Cerebellar cortex (tissue), 1 donor: ENCODE measurements at regions not wholly inside any gene's neighbourhood (a gene's known extent, or its start where the extent isn't known, plus 50 kb on each side); places are given as distances from the start of the nearest gene placed in this dataset.
"Not testable (repeated sequence)": the region's sequence is repeated elsewhere in the genome, so short reads cannot be mapped to it uniquely, and the experiment has no call there.

Experiments used
- DNase-seq: peaks from one replicate; pipeline ENCODE4 v3.0.0-alpha.2; 2015; ENCODE audit warnings: low spot score

DNA sequence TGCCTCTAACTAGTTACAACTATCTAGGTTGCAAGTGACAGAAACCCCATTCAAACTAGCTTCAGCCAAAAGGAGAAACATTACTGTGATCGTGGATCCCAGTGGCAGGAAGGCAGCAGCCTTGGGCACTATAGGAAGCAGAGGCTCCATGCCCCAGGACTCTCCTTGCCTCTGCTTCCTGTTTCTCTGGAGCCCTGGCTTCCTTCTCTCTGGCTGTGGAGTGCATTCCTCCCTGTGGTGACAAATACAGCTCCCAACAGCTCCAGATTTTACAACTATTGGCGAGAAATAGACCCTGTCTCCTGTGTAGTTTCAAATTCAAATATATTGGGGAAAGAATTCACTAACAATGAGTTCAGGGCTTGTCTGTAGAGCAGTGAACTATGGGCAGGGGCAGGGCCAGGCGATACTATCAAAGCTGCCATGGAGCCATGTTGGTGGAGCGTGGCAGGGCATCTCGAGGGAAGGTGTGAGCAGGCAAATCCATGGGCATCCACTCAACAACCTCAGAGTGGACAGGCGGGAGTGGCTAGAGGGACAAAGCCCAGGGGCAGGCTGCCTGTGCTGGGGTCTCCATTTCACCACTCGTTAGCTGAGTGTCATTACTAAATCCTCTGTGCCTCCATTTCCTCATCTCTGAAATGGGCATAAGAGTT is 189.5 kb downstream of the ERCC6L2 start:
- no peak for DNase-seq

DNA sequence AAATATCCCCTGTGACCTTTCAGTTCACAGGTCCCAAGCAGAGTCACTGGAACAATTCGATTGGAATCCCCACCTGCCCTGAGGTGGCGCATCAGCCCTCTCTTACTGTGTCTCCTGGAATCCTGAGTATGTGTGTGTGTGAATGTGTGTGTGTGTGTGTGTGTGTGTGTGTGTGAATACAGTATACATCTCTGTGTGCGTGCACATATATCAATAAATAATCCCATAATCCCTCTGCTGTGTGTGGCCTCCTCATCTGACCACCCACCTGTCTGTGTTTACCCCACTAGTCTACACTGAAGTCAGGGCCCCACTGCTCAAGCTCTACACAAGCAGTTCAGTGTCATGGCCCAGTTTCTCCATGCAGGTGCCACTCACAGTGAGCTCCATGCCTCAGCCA is 187.4 kb downstream of the ERCC6L2 start:
- no peak for DNase-seq

DNA sequence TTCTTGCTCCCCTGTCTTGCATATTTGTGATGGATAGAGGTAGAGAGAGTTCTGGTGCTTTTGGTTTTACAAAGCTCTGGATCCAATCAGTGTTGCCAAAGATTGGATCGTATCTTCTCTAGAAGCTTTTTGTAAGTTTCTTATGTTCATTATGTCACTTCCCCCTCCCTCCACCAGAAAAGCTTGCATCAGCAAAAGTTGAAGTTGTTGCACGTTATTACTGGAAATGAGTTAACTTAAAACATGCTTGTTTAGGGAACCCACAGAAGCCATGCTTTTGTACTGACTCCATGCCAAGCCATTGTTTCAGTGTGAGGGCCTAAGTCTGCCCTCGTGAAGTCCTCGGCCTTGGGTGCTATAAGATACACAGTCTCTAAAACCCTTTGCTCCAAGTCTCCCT is 186.5 kb downstream of the ERCC6L2 start:
- DNase-seq: no peak

GRCh38 chr9:96061293-96061987 is 185.9 kb downstream of the ERCC6L2 start:
- peak; percentile 69 for DNase-seq

DNA sequence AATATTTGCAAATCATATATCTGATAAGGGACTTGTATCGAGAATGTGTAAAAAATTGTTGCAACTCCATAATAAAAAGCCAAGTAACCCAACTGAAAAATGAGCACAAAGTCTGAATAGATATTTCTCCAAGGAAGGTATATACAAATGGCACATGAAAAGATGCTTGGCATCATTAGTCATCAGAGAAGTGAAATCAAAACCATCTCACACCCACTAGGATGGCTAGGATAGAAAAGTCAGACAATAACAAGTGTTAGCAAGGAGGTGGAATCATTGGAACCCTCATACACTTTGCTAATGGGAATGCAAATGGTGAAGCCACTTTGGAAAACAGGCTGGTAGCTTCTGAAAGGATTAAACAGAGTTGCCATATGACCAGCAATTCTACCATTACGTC is 182.7 kb downstream of the ERCC6L2 start:
- DNase-seq: no peak

DNA sequence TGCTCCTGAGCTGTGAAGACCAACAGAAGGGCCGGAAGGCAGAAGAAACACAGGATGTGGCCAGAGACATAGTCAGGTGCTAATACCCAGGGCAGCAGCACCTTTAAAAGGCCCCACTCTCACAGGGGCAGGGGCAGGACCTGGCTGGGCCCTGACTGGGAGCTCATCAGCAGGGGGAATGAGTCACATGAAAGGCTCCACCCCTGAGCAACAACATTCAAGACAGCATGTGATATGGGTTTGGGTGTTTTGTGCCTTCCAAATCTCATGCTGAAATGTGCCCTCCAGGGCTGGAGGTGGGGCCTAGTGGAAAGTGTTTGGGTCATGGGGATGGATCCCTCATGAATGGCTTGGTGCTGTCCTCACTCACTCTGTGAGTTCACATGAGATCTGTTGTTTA is 181.7 kb downstream of the ERCC6L2 start:
- no peak for DNase-seq

- DNase-seq: no peak
Measured at GRCh38 chr9:96056226-96056625, 180.7 kb downstream of the ERCC6L2 start.

GRCh38 chr9:96054248-96054647 is 178.8 kb downstream of the ERCC6L2 start:
- DNase-seq: not testable (repeated sequence)

- DNase-seq: peak; percentile 80
Measured at GRCh38 chr9:96052686-96053085, 177.2 kb downstream of the ERCC6L2 start.

- no peak for DNase-seq
Measured at GRCh38 chr9:96051423-96051822, 175.9 kb downstream of the ERCC6L2 start.

- no peak for DNase-seq
Measured at GRCh38 chr9:96050861-96051155, 175.3 kb downstream of the ERCC6L2 start.

DNA sequence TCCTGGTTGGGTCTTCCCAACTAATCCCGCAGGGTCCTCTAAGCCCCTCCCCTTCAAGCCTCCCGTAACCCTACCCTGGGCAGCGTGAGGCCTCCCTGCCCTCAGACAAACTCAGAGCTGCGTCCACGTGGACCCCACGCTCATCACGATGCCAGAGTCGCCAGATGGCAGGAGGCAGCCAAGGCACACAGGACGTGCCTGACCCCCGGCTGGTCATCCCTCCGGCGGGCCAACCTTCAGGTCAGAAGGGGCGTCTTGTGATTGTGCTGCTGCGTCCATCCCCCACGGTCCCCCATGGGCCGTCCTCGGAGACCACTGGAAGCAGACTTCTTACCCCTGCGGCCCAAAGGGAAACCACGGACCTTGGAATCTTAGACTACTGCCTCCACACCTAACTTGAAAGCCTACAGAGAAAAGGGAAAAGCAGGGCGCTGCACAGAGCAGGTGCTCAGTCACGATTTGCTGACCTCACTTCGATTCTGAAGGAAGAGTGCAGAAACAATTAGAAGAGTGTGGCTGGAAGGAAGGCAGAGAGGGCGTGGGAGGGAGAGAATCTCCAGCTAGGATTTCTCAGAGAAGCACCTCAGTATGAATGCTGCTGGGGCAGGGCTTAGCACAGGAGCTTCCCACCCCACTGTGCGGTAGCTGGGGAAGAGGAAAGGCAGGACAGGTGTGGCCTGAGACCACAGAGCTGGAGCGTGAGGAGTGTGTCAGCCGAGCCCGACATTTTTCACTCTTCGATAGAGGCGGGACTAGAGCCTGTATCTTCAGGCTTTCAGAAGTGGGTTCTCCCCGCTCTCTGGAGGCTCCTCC is 174.8 kb downstream of the ERCC6L2 start:
- no peak for DNase-seq

DNA sequence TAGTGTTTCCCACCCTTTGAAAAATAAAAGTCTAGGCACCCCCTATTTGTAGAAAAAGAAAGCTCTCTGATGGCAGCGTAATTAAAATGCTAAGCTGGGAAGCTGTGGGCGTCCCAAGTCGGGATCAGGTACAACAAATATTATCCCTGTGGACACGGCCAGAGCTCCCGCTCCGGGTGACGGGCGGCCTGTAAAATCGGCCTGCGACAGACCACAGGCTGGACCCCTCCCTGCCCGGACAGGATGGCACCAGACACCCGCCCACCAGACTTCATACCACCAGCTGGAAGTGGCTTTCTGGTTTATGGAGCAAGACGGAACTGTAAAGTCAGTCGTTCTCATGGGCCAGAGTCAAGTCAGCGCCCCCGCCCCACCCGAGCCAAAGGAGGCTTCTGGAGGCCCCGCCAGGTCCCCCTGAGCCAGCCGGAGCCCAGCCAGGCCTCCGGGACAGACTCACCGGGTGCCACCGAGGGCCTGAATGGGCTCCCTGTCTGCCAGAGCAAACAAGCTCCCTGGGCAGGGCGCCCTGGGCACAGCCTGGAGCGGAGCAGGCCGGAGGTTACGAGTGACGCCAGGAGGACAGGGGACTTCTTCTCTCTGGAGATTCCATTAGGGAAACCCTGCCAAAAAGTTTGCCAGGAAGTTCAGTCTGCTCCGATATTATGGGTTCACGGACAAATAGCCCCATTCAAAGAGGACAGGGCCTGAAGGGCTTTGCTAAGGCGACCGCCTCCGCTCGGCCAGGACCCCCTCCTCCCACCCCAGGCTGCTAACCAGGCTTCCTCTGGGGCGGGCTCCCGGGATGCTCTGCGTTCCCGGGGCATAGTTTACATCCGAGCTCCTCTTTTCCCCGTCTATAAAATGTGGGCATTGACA is 173.7 kb downstream of the ERCC6L2 start:
- peak; percentile 39 for DNase-seq

- DNase-seq: no peak
Measured at GRCh38 chr9:96048104-96048955, 172.8 kb downstream of the ERCC6L2 start.

- no peak for DNase-seq
Measured at GRCh38 chr9:96047741-96048103, 172.2 kb downstream of the ERCC6L2 start.

GRCh38 chr9:96047116-96047639 is 171.7 kb downstream of the ERCC6L2 start:
- DNase-seq: no peak

- peak; percentile 90 for DNase-seq
Measured at GRCh38 chr9:96045811-96046210, 170.3 kb downstream of the ERCC6L2 start.

DNA sequence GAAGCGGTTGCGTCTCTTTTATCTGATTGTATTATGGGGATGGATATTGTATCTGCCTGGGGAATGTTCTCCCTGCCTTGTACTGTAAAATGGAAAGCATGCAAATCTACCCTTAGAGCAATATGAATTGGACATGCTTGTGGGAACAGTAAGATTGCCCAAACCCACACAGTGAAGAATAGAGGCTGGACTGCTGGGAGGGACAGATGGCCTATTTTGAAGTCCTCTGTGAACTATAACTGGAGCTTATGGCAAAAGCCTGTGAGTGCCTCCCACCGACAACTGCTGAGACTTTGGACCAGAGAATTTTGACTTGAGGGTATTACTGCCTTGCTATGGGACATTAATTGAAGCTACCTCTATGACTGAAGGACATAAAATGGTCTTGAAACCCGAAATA is 168.9 kb downstream of the ERCC6L2 start:
- peak; percentile 94 for DNase-seq

GRCh38 chr9:96040591-96041461 is 165.3 kb downstream of the ERCC6L2 start:
- no peak for DNase-seq

DNA sequence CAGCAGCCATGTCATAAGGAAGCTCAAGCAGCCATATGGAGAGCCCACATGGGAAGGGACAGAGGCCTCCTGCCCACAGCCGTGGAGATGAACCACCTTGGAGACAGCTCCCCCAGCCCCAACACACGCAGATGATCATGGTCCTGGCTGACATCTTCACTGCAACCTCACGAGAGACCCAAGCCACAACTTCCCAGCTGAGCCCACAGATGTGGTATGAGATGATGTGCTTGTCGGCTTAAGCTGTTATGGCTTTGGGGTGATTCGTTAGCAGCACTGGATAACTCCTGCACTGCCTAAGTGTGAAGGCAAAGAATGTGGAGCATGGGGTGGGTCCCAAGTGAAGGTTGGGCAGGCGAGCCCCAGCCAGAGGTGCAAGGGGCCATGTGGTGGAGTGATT is 163.4 kb downstream of the ERCC6L2 start:
- DNase-seq: no peak
